ENCODE measurements at regions not wholly inside any gene's neighbourhood (a gene's known extent, or its start where the extent isn't known, plus 50 kb on each side); places are given as distances from the start of the nearest gene placed in this dataset.

GRCh38 chr12:107310621-107311020, 217.3 kb upstream of the CRY1 start:
- no peak for TF ChIP-seq CTCF (IDR thresholded peaks at IDR 0.05; ENCODE audit: insufficient read depth, low read depth, low read length)
- H3K4me3 ChIP-seq (ENCODE audit: low read depth, low read length): no peak overlapping the region
- DNase-seq (ENCODE audit: low read depth): no peak

- DNase-seq (ENCODE audit: low read depth): no peak
- no peak overlapping the region for H3K4me3 ChIP-seq (ENCODE audit: low read depth, low read length)
- no peak for TF ChIP-seq CTCF (IDR thresholded peaks at IDR 0.05; ENCODE audit: insufficient read depth, low read depth, low read length)
Measured at GRCh38 chr12:107311682-107312081, 218.3 kb upstream of the CRY1 start.

GRCh38 chr12:107317751-107318555, 224.6 kb upstream of the CRY1 start:
- peak overlapping the region; percentile 57 for H3K4me3 ChIP-seq (ENCODE audit: low read depth, low read length)
- peak; percentile 84 for DNase-seq (ENCODE audit: low read depth)
- no peak for TF ChIP-seq CTCF (IDR thresholded peaks at IDR 0.05; ENCODE audit: insufficient read depth, low read depth, low read length)

- peak overlapping the region; percentile 57 for H3K4me3 ChIP-seq (ENCODE audit: low read depth, low read length)
- no peak for TF ChIP-seq CTCF (IDR thresholded peaks at IDR 0.05; ENCODE audit: insufficient read depth, low read depth, low read length)
- no peak for DNase-seq (ENCODE audit: low read depth)
Measured at GRCh38 chr12:107318556-107318805, 225.1 kb upstream of the CRY1 start.

- TF ChIP-seq CTCF (IDR thresholded peaks at IDR 0.05; ENCODE audit: insufficient read depth, low read depth, low read length): no peak
- DNase-seq (ENCODE audit: low read depth): peak; percentile 56
- H3K4me3 ChIP-seq (ENCODE audit: low read depth, low read length): peak overlapping the region; percentile 57
Measured at GRCh38 chr12:107318806-107319532, 225.6 kb upstream of the CRY1 start.

- TF ChIP-seq CTCF (IDR thresholded peaks at IDR 0.05; ENCODE audit: insufficient read depth, low read depth, low read length): no peak
- H3K4me3 ChIP-seq (ENCODE audit: low read depth, low read length): peak overlapping the region; percentile 57
- no peak for DNase-seq (ENCODE audit: low read depth)
Measured at GRCh38 chr12:107319533-107320032, 226.2 kb upstream of the CRY1 start.

All from fibroblast of villous mesenchyme (primary cell).